ENCODE measurements at regions not wholly inside any gene's neighbourhood (a gene's known extent, or its start where the extent isn't known, plus 50 kb on each side); places are given as distances from the start of the nearest gene placed in this dataset.
"Not testable (repeated sequence)": the region's sequence is repeated elsewhere in the genome, so short reads cannot be mapped to it uniquely, and the experiment has no call there.

GRCh38 chr2:63695583-63695982 is 106.8 kb downstream of the MDH1 start:
- DNase-seq (ENCODE audit: low spot score) = no peak

GRCh38 chr2:63696496-63696895 is 107.7 kb downstream of the MDH1 start:
- no peak for DNase-seq (ENCODE audit: low spot score)

GRCh38 chr2:63697160-63697559 is 108.4 kb downstream of the MDH1 start:
- DNase-seq (ENCODE audit: low spot score) = no peak

- DNase-seq (ENCODE audit: low spot score) = peak; percentile 61
Measured at GRCh38 chr2:63698786-63699548, 110.2 kb downstream of the MDH1 start.

GRCh38 chr2:63699549-63699839 is 110.7 kb downstream of the MDH1 start:
- DNase-seq (ENCODE audit: low spot score) = no peak

- no peak for DNase-seq (ENCODE audit: low spot score)
Measured at GRCh38 chr2:63700271-63700670, 111.5 kb downstream of the MDH1 start.

- no peak for DNase-seq (ENCODE audit: low spot score)
Measured at GRCh38 chr2:63701406-63701805, 112.6 kb downstream of the MDH1 start.

GRCh38 chr2:63706084-63706483 is 117.3 kb downstream of the MDH1 start:
- DNase-seq (ENCODE audit: low spot score) = not testable (repeated sequence)

GRCh38 chr2:63710732-63711131 is 122.0 kb downstream of the MDH1 start:
- no peak for DNase-seq (ENCODE audit: low spot score)

GRCh38 chr2:63712748-63713147 is 124.0 kb downstream of the MDH1 start:
- no peak for DNase-seq (ENCODE audit: low spot score)

- no peak for DNase-seq (ENCODE audit: low spot score)
Measured at GRCh38 chr2:63716146-63716545, 125.5 kb upstream of the UGP2 start.

GRCh38 chr2:63719052-63719451 is 122.6 kb upstream of the UGP2 start:
- no peak for DNase-seq (ENCODE audit: low spot score)

- DNase-seq (ENCODE audit: low spot score) = no peak
Measured at GRCh38 chr2:63721082-63721424, 120.6 kb upstream of the UGP2 start.

- DNase-seq (ENCODE audit: low spot score) = not testable (repeated sequence)
Measured at GRCh38 chr2:63722284-63722683, 119.4 kb upstream of the UGP2 start.

GRCh38 chr2:63723709-63724108 is 118.0 kb upstream of the UGP2 start:
- DNase-seq (ENCODE audit: low spot score) = no peak

- not testable (repeated sequence) for DNase-seq (ENCODE audit: low spot score)
Measured at GRCh38 chr2:63725212-63725611, 116.5 kb upstream of the UGP2 start.

GRCh38 chr2:63729362-63729761 is 112.3 kb upstream of the UGP2 start:
- DNase-seq (ENCODE audit: low spot score) = no peak

GRCh38 chr2:63729831-63730230 is 111.9 kb upstream of the UGP2 start:
- no peak for DNase-seq (ENCODE audit: low spot score)

- DNase-seq (ENCODE audit: low spot score) = no peak
Measured at GRCh38 chr2:63734510-63734909, 107.2 kb upstream of the UGP2 start.

GRCh38 chr2:63735263-63735662 is 106.4 kb upstream of the UGP2 start:
- DNase-seq (ENCODE audit: low spot score) = no peak

GRCh38 chr2:63735931-63736330 is 105.8 kb upstream of the UGP2 start:
- DNase-seq (ENCODE audit: low spot score) = no peak

- DNase-seq (ENCODE audit: low spot score) = no peak
Measured at GRCh38 chr2:63736354-63736753, 105.3 kb upstream of the UGP2 start.

GRCh38 chr2:63737081-63737751 is 104.5 kb upstream of the UGP2 start:
- no peak for DNase-seq (ENCODE audit: low spot score)

GRCh38 chr2:63738019-63738418 is 103.7 kb upstream of the UGP2 start:
- DNase-seq (ENCODE audit: low spot score) = no peak

Measured in COLO829 (cell line).